ENCODE measurements at regions not wholly inside any gene's neighbourhood (a gene's known extent, or its start where the extent isn't known, plus 50 kb on each side); places are given as distances from the start of the nearest gene placed in this dataset.
"Not testable (repeated sequence)": the region's sequence is repeated elsewhere in the genome, so short reads cannot be mapped to it uniquely, and the experiment has no call there.

- ATAC-seq; H3K4me3 Mint-ChIP-seq; POLR2A ChIA-PET; CTCF ChIA-PET; H3K27ac Mint-ChIP-seq; DNase-seq (ENCODE audit: low spot score); H3K27me3 Mint-ChIP-seq (ENCODE audit: low read depth); H3K9me3 Mint-ChIP-seq; H3K36me3 Mint-ChIP-seq; H3K4me1 Mint-ChIP-seq: not testable (repeated sequence)
These were observed 214.6 kb downstream of the BLID start for GRCh38 chr11:121901417-121901816.

GRCh38 chr11:121899520-121899919 is 216.5 kb downstream of the BLID start:
- no peak for DNase-seq (ENCODE audit: low spot score)
- Mint-ChIP-seq H3K4me3 (no peak overlapping the region), H3K9me3 (no peaks in the 10 kb centered on the region; the same call in 1 of the 2 replicates), H3K36me3 (no peaks in the 10 kb centered on the region), H3K27me3 (ENCODE audit: low read depth) (no peaks in the 10 kb centered on the region), H3K27ac (no peak overlapping the region), H3K4me1 (peaks cover 2% of the 10 kb centered on the region)
- ATAC-seq: no peak
- ChIA-PET POLR2A (no interaction called here), CTCF (no interaction called here)
- TF ChIP-seq CBFB (CRISPR knock-in tag; IDR thresholded peaks at IDR 0.05; ENCODE audit: low read depth) (no peak), FOXJ3 (CRISPR knock-in tag; IDR thresholded peaks at IDR 0.05; ENCODE audit: borderline replicate concordance) (no peak), ZBTB43 (CRISPR knock-in tag; IDR thresholded peaks at IDR 0.05) (no peak), OVOL2 (CRISPR knock-in tag; IDR thresholded peaks at IDR 0.05; ENCODE audit: borderline replicate concordance) (no peak), ZSCAN18 (CRISPR knock-in tag; IDR thresholded peaks at IDR 0.05) (no peak), ESRRA (CRISPR knock-in tag; IDR thresholded peaks at IDR 0.05; ENCODE audit: borderline replicate concordance) (no peak), NR2C2 (CRISPR knock-in tag; IDR thresholded peaks at IDR 0.05) (no peak), CDX4 (CRISPR knock-in tag; IDR thresholded peaks at IDR 0.05; ENCODE audit: borderline replicate concordance) (no peak), ZNF281 (CRISPR knock-in tag; IDR thresholded peaks at IDR 0.05) (no peak), ZNF232 (CRISPR knock-in tag; IDR thresholded peaks at IDR 0.05) (no peak), SMAD4 (CRISPR knock-in tag; IDR thresholded peaks at IDR 0.05) (no peak), E2F5 (CRISPR knock-in tag; IDR thresholded peaks at IDR 0.05) (no peak), ETV6 (CRISPR knock-in tag; IDR thresholded peaks at IDR 0.05) (no peak), IRF2 (CRISPR knock-in tag; IDR thresholded peaks at IDR 0.05; ENCODE audit: borderline replicate concordance, low read depth) (no peak), MYBL2 (CRISPR knock-in tag; IDR thresholded peaks at IDR 0.05) (no peak), MAX (CRISPR knock-in tag; IDR thresholded peaks at IDR 0.05) (no peak), IRF1 (CRISPR knock-in tag; IDR thresholded peaks at IDR 0.05) (no peak)
